B cell (primary cell): ENCODE measurements at regions not wholly inside any gene's neighbourhood (a gene's known extent, or its start where the extent isn't known, plus 50 kb on each side); places are given as distances from the start of the nearest gene placed in this dataset.

Experiments
- ATAC-seq: fragments of 200-7000 bp; cut with Tn5 transposase; one replicate; pipeline ENCODE4 v1.10.0; 2021; ENCODE audit warnings: low read depth, mild to moderate bottlenecking, moderate number of reproducible peaks, moderate library complexity
- CTCF ChIA-PET: fragments of 350-600 bp; sonication (Branson Sonifier 250); formaldehyde crosslinking; loops from one replicate; lab custom pipeline; 2021; ENCODE audit warnings: antibody characterized with exemption, inconsistent platforms; lab: Charles Lee
- POLR2A ChIA-PET: fragments of 350-600 bp; sonication (Branson Sonifier 250); formaldehyde crosslinking; loops from one replicate; lab custom pipeline; 2021; ENCODE audit warnings: antibody characterized with exemption; lab: Charles Lee
- DNase-seq: peaks from one replicate; pipeline ENCODE4 v3.0.0; 2013
- H2AFZ ChIP-seq: 2 replicates; pipeline ENCODE4 v1.6.1; 2012; ENCODE audit warnings: mild to moderate bottlenecking, low read depth, low read length; ENCODE audit not compliant: insufficient read depth, poor library complexity, severe bottlenecking
- H3K27ac ChIP-seq, 2 donors: 1 replicate in 1 of 2; 2 replicates in 1 of 2; pipeline ENCODE4 v1.5.1; 2012 to 2013; ENCODE audit warnings: low read length in 2 of 2, mild to moderate bottlenecking in 2 of 2, moderate library complexity in 1 of 2
- H3K27me3 ChIP-seq, 4 experiments: fragments of 200-600 bp in 1 of 4; sonication (generic) in 1 of 4; replicated peaks in 1 of 4; 1 replicate in 2 of 4; 2 replicates in 2 of 4; pipeline versions ENCODE4 v1.6.1 to v1.7.0; 2013 to 2016; ENCODE audit warnings: low read length in 3 of 4, mild to moderate bottlenecking in 2 of 4, mixed read lengths in 1 of 4, moderate library complexity in 1 of 4; ENCODE audit not compliant: insufficient read depth in 4 of 4, control insufficient read depth in 3 of 4; ENCODE audit errors: control extremely low read depth in 1 of 4
- H3K36me3 ChIP-seq, 2 experiments: replicated peaks in 1 of 2; 1 replicate in 1 of 2; 2 replicates in 1 of 2; pipeline versions ENCODE4 v1.6.1 to v1.7.1; 2013; ENCODE audit warnings: low read length in 1 of 2; ENCODE audit not compliant: insufficient read depth in 2 of 2, control insufficient read depth in 1 of 2; ENCODE audit errors: control extremely low read depth in 1 of 2, extremely low read depth in 1 of 2
- H3K4me1 ChIP-seq, 2 donors: fragments of 200-600 bp in 1 of 2; sonication (generic) in 1 of 2; 1 replicate in 1 of 2; 2 replicates in 1 of 2; pipeline versions ENCODE4 v1.5.1 to v1.6.1; 2013 to 2017; ENCODE audit warnings: low read length in 2 of 2; ENCODE audit not compliant: control insufficient read depth in 2 of 2, insufficient read depth in 2 of 2
- H3K4me2 ChIP-seq: replicated peaks from 2 replicates; pipeline ENCODE3; 2012; ENCODE audit warnings: mild to moderate bottlenecking, low read depth, low read length; ENCODE audit not compliant: poor library complexity, severe bottlenecking
- H3K4me3 ChIP-seq, 5 experiments: fragments of 200-600 bp in 1 of 5; sonication (generic) in 1 of 5; 1 replicate in 3 of 5; 2 replicates in 2 of 5; pipeline versions ENCODE4 v1.5.1 to v1.7.0; 2011 to 2016; ENCODE audit warnings: low read length in 4 of 5, mild to moderate bottlenecking in 4 of 5, low read depth in 2 of 5, control low read depth in 1 of 5, moderate library complexity in 1 of 5; ENCODE audit not compliant: insufficient read depth in 1 of 5; ENCODE audit errors: control extremely low read depth in 1 of 5, extremely low read depth in 1 of 5
- H3K79me2 ChIP-seq: fragments of 200-600 bp; sonication (generic); one replicate; pipeline ENCODE4 v1.6.0; 2016; ENCODE audit warnings: low read length; ENCODE audit not compliant: control insufficient read depth, insufficient read depth
- H3K9ac ChIP-seq: fragments of 200-600 bp; sonication (generic); 2 replicates; pipeline ENCODE4 v1.6.1; 2017; ENCODE audit warnings: mild to moderate bottlenecking, low read length, moderate library complexity
- H3K9me3 ChIP-seq, 3 donors: one replicate each; pipeline versions ENCODE4 v1.6.1 to v1.7.1; 2013; ENCODE audit warnings: low read length in 2 of 3; ENCODE audit not compliant: control insufficient read depth in 2 of 3, insufficient read depth in 1 of 3; ENCODE audit errors: control extremely low read depth in 1 of 3
- H4K20me1 ChIP-seq: 2 replicates; pipeline ENCODE4 v1.6.0; 2012; ENCODE audit warnings: mild to moderate bottlenecking, low read length; ENCODE audit not compliant: insufficient read depth, control insufficient read depth, poor library complexity, severe bottlenecking
- H3K27ac Mint-ChIP-seq: one replicate; pipeline ENCODE4 v1.8.0; 2021; ENCODE audit warnings: mixed read lengths
- H3K27me3 Mint-ChIP-seq: one replicate; pipeline ENCODE4 v1.8.0; 2021; ENCODE audit warnings: mixed read lengths
- H3K4me1 Mint-ChIP-seq: one replicate; pipeline ENCODE4 v1.8.0; 2021; ENCODE audit warnings: mixed read lengths
- H3K4me3 Mint-ChIP-seq: one replicate; pipeline ENCODE4 v1.8.0; 2021; ENCODE audit warnings: mixed read lengths
- H3K9me3 Mint-ChIP-seq: one replicate; pipeline ENCODE4 v1.8.0; 2022; ENCODE audit warnings: mixed read lengths; ENCODE audit not compliant: insufficient read depth
- CTCF ChIP-seq: fragments of 200-600 bp; IDR thresholded peaks from one replicate; pipeline ENCODE4 v1.8.0; 2022; ENCODE audit warnings: antibody characterized with exemption, mild to moderate bottlenecking
- EZH2 ChIP-seq: IDR thresholded peaks from 2 replicates; pipeline ENCODE4 v1.6.1; 2012; ENCODE audit warnings: borderline replicate concordance, low read depth, mild to moderate bottlenecking, moderate library complexity, low read length; ENCODE audit not compliant: insufficient read depth, poor library complexity, severe bottlenecking
- WGBS: methylation state at CpG from one replicate; pipeline ENCODE4 v1.1.5; 2013; ENCODE audit warnings: missing lambda C conversion rate; ENCODE audit not compliant: insufficient coverage; 5-methylcytosine and 5-hydroxymethylcytosine counted together
- intact Hi-C: fragments of 100-400 bp; cut with micrococcal nuclease; formaldehyde crosslinking; loops from one replicate; pipeline ENCODE4 v1.10.0; 2022

GRCh38 chr2:181363164-181363563, 94.0 kb upstream of the ITGA4 start:
- peaks cover 0 to 3% (median 0%) of the 10 kb centered on the region in 3 donors for H3K9me3 ChIP-seq
- peaks cover 16% of the 10 kb centered on the region for H3K4me1 Mint-ChIP-seq
- no peaks in the 10 kb centered on the region for H3K36me3 ChIP-seq
- no peaks in the 10 kb centered on the region for H3K79me2 ChIP-seq
- no peak overlapping the region for H2AFZ ChIP-seq
- no peaks in the 10 kb centered on the region for H3K27me3 ChIP-seq
- H3K4me3 ChIP-seq = no peak overlapping the region
- H3K4me1 ChIP-seq = peaks cover 5 to 12% of the 10 kb centered on the region in 2 donors
- H3K4me3 Mint-ChIP-seq = no peak overlapping the region
- no peak for ATAC-seq
- no peaks in the 10 kb centered on the region for H4K20me1 ChIP-seq
- H3K27me3 Mint-ChIP-seq = no peaks in the 10 kb centered on the region
- no peak overlapping the region for H3K27ac Mint-ChIP-seq
- H3K9me3 Mint-ChIP-seq = no peaks in the 10 kb centered on the region
- ChIA-PET CTCF (interaction anchor here (1.3 to 1.4 kb wide), 2 partner anchors 52 to 59 kb away, joined by 3 read pairs; no protein-coding TSS in a partner anchor), POLR2A (no interaction called here)
- TF ChIP-seq CTCF (no peak), EZH2 (no peak)
- intact Hi-C loops = loop anchor here (5.0 kb wide), 1 partner anchor 39 kb away; no protein-coding TSS in a partner anchor
- no peak overlapping the region for H3K9ac ChIP-seq
- DNase-seq = peak; percentile 30
- H3K4me2 ChIP-seq = peak overlapping the region; percentile 1
- no peak overlapping the region for H3K27ac ChIP-seq

DNA sequence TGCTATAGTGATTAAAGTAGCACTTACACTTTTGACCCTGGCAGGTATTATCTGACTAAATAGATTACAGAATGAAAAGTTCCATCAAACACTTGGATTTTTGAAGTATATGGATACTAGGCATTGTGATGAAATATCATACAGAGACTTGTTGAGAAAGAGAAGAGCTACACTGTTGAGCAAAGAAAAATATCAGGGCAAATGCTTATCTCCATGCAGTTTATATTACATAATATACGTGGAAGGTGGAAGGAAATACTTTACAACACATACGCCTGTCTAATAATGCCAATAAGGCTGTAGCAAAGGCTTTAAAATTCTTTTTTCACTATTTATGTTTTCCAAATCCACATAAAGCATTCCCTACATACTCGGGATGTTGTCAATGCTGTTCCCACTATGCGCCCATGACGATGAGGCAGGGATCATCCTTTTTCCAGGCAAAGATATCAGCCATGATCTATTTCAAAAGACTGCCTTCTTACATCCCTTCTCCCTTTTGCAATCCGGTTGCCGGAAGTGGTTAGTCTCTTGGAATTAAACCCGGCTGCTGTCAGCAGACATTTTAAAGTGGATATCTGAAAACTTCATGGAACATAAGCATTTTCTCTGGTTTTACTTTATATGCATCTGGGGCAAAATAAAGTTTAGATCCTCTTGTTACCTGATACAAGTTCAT, 92.6 kb upstream of the ITGA4 start:
- Histone ChIP-seq H3K27me3 (no peaks in the 10 kb centered on the region), H3K4me2 (no peak overlapping the region), H4K20me1 (no peaks in the 10 kb centered on the region), H3K36me3 (no peaks in the 10 kb centered on the region), H3K27ac (no peak overlapping the region), H2AFZ (no peak overlapping the region), H3K4me1 (peaks cover 5 to 12% of the 10 kb centered on the region in 2 donors), H3K9me3 (peaks cover 0 to 3% (median 0%) of the 10 kb centered on the region in 3 donors), H3K79me2 (no peaks in the 10 kb centered on the region), H3K9ac (no peak overlapping the region), H3K4me3 (no peak overlapping the region)
- peaks cover 16% of the 10 kb centered on the region for H3K4me1 Mint-ChIP-seq
- H3K27ac Mint-ChIP-seq = no peak overlapping the region
- ATAC-seq (no peak), DNase-seq (no peak)
- H3K4me3 Mint-ChIP-seq = no peak overlapping the region
- no peaks in the 10 kb centered on the region for H3K27me3 Mint-ChIP-seq
- H3K9me3 Mint-ChIP-seq = no peaks in the 10 kb centered on the region
- intact Hi-C loops = loop anchor here (5.0 kb wide), 1 partner anchor 38 kb away; no protein-coding TSS in a partner anchor
- POLR2A ChIA-PET = no interaction called here
- CTCF ChIA-PET = no interaction called here
- 87% methylated on average over 3 of the region's 8 CpGs for WGBS
- TF ChIP-seq EZH2 (no peak), CTCF (no peak)
